ENCODE measurements at regions not wholly inside any gene's neighbourhood (a gene's known extent, or its start where the extent isn't known, plus 50 kb on each side); places are given as distances from the start of the nearest gene placed in this dataset.

- no TSS peak for BruUV-seq (replicated peaks)
- no peak for ATAC-seq
- POLR2A ChIA-PET: no interaction called here
Observed at GRCh38 chr10:107971411-107971810, 806.9 kb upstream of the SORCS1 start.

More at GRCh38 chr10:107971411-107971810, 806.9 kb upstream of the SORCS1 start:
- Histone ChIP-seq H3K9me3 (ENCODE audit: control insufficient read depth in 1 of 2, insufficient read depth in 1 of 2, low read depth in 1 of 2, low read length in 2 of 2) (peaks cover 48 to 49% of the 10 kb centered on the region in 2 experiments; a peak in 2 of 4 replicates), H2AFZ (ENCODE audit: low read depth, low read length, poor library complexity, severe bottlenecking) (no peak overlapping the region), H3K36me3 (ENCODE audit: control insufficient read depth in 1 of 2, insufficient read depth in 2 of 2, low read length in 2 of 2) (no peaks in the 10 kb centered on the region), H3K4me1 (ENCODE audit: control insufficient read depth in 1 of 2, insufficient read depth in 2 of 2, low read length in 2 of 2) (no peaks in the 10 kb centered on the region), H3K9me2 (ENCODE audit: insufficient read depth) (no peaks in the 10 kb centered on the region), H3K27ac (ENCODE audit: low read depth, low read length) (no peak overlapping the region), H3K4me2 (ENCODE audit: low read length) (no peak overlapping the region), H3K27me3 (ENCODE audit: insufficient read depth, low read length) (no peaks in the 10 kb centered on the region), H3K79me2 (ENCODE audit: insufficient read depth, low read length) (no peaks in the 10 kb centered on the region), H3K4me3 (replicated peaks in 1 of 2; ENCODE audit: low read depth in 1 of 2, low read length in 2 of 2) (no peak overlapping the region), H3K9ac (ENCODE audit: low read length) (no peak overlapping the region), H4K20me1 (ENCODE audit: insufficient read depth) (no peaks in the 10 kb centered on the region)
- intact Hi-C loops (cut with micrococcal nuclease): no loop called here
- DNase-seq (ENCODE audit: low read depth, low spot score): no peak
- ChIA-PET RAD21 (ENCODE audit: low non-redundant PET in 1 of 2, low total read pairs in 2 of 2, uncharacterized antibody in 2 of 2, unreplicated experiment in 2 of 2) (no interaction called here), CTCF (no interaction called here)
- TF ChIP-seq, protein P1, sequence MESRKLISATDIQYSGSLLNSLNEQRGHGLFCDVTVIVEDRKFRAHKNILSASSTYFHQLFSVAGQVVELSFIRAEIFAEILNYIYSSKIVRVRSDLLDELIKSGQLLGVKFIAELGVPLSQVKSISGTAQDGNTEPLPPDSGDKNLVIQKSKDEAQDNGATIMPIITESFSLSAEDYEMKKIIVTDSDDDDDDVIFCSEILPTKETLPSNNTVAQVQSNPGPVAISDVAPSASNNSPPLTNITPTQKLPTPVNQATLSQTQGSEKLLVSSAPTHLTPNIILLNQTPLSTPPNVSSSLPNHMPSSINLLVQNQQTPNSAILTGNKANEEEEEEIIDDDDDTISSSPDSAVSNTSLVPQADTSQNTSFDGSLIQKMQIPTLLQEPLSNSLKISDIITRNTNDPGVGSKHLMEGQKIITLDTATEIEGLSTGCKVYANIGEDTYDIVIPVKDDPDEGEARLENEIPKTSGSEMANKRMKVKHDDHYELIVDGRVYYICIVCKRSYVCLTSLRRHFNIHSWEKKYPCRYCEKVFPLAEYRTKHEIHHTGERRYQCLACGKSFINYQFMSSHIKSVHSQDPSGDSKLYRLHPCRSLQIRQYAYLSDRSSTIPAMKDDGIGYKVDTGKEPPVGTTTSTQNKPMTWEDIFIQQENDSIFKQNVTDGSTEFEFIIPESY (IDR thresholded peaks at IDR 0.05; ENCODE audit: extremely low read depth, insufficient replicate concordance, low read length): no peak
- TF ChIP-seq SRF (IDR thresholded peaks at IDR 0.05; ENCODE audit: low read depth) (no peak), CBX3 (IDR thresholded peaks at IDR 0.05; ENCODE audit: low read depth) (no peak), FOSL1 (IDR thresholded peaks at IDR 0.05; ENCODE audit: low read depth) (no peak), EGR1 (IDR thresholded peaks at IDR 0.05; ENCODE audit: low read depth) (no peak), EZH2phosphoT487 (IDR thresholded peaks at IDR 0.05; ENCODE audit: borderline replicate concordance) (no peak), ELF1 (IDR thresholded peaks at IDR 0.05; ENCODE audit: borderline replicate concordance, low read depth) (no peak), POLR2AphosphoS5 (IDR thresholded peaks at IDR 0.05; ENCODE audit: low read depth, low read length) (no peak), EZH2 (IDR thresholded peaks at IDR 0.05) (no peak), POLR2A (IDR thresholded peaks at IDR 0.05; ENCODE audit: borderline replicate concordance, extremely low read depth, insufficient read depth, insufficient read length) (no peak), CEBPB (IDR thresholded peaks at IDR 0.05; ENCODE audit: low read depth) (no peak), SIN3A (IDR thresholded peaks at IDR 0.05; ENCODE audit: low read depth) (no peak), RAD21 (IDR thresholded peaks at IDR 0.05; ENCODE audit: low read depth) (no peak), REST (IDR thresholded peaks at IDR 0.05; ENCODE audit: low read depth) (no peak), JUND (IDR thresholded peaks at IDR 0.05) (no peak), ZNF274 (IDR thresholded peaks at IDR 0.05; ENCODE audit: low read depth, low read length) (no peak)

All from HCT116 (cell line).